Right lobe of liver (tissue), 6 donors: ENCODE measurements at regions not wholly inside any gene's neighbourhood (a gene's known extent, or its start where the extent isn't known, plus 50 kb on each side); places are given as distances from the start of the nearest gene placed in this dataset.
"Not testable (repeated sequence)": the region's sequence is repeated elsewhere in the genome, so short reads cannot be mapped to it uniquely, and the experiment has no call there.

Experiments used
- ATAC-seq, 4 donors: fragments of 200-7000 bp; cut with Tn5 transposase; one replicate each; pipeline ENCODE4 v1.9.1; 2020; ENCODE audit warnings: mild to moderate bottlenecking in 4 of 4, moderate library complexity in 4 of 4
- DNase-seq, 3 donors: peaks; one replicate each; pipeline ENCODE4 v3.0.0-alpha.2; 2020
- H3K27ac ChIP-seq, 3 donors: fragments of 200-600 bp; one replicate each; pipeline ENCODE4 v1.8.0; 2022
- H3K27me3 ChIP-seq, 2 donors: fragments of 200-600 bp; one replicate each; pipeline ENCODE4 v1.8.0; 2022
- H3K36me3 ChIP-seq, 4 donors: fragments of 200-600 bp; sonication (generic) in 1 of 4; one replicate each; pipeline versions ENCODE4 v1.5.1 to v1.8.0; 2017 to 2022; ENCODE audit warnings: control low read depth in 1 of 4
- H3K4me1 ChIP-seq, 4 donors: fragments of 200-600 bp; sonication (generic) in 1 of 4; one replicate each; pipeline versions ENCODE4 v1.5.1 to v1.8.0; 2017 to 2022; ENCODE audit warnings: control low read depth in 1 of 4
- H3K4me3 ChIP-seq, 3 donors: fragments of 200-600 bp; one replicate each; pipeline ENCODE4 v1.8.0; 2022
- H3K9me3 ChIP-seq, 4 donors: fragments of 200-600 bp; sonication (generic) in 1 of 4; one replicate each; pipeline versions ENCODE4 v1.5.1 to v1.8.0; 2017 to 2022; ENCODE audit warnings: control low read depth in 1 of 4
- POLR2A ChIP-seq: fragments of 450-650 bp; IDR thresholded peaks from one replicate; pipeline ENCODE4 v1.6.1; 2017; ENCODE audit warnings: antibody characterized with exemption, mild to moderate bottlenecking
- WGBS: methylation state at CpG from one replicate; pipeline ENCODE4 v1.1.6; 2018; ENCODE audit warnings: low coverage, low lambda C conversion rate; ENCODE audit not compliant: insufficient coverage; ENCODE audit errors: missing lambda C conversion rate; 5-methylcytosine and 5-hydroxymethylcytosine counted together
- intact Hi-C, 2 donors: fragments of 100-400 bp; cut with DNase I; formaldehyde crosslinking; loops; one replicate each; pipeline versions ENCODE4 v1.11.2 to v1.14.1; 2022
- TF ChIP-seq, protein P1 (sequence below), 4 donors: fragments of 200-600 bp in 3 of 4; fragments of 450-650 bp in 1 of 4; IDR thresholded peaks; one replicate each; pipeline versions ENCODE4 v1.5.1 to v1.8.0; 2016 to 2022; ENCODE audit warnings: antibody characterized with exemption in 4 of 4, mild to moderate bottlenecking in 2 of 4
- donor health status: DM: no; HTN: yes; CAD: no.
- donor health status: DM: no; HTN: no; CAD: no.
- donor health status: DM: no; HTN: no; CAD: no.
- donor health status: DM: no; HTN: yes; CAD: no.
- donor health status: DM: no; HTN: yes; CAD: no.

DNA sequence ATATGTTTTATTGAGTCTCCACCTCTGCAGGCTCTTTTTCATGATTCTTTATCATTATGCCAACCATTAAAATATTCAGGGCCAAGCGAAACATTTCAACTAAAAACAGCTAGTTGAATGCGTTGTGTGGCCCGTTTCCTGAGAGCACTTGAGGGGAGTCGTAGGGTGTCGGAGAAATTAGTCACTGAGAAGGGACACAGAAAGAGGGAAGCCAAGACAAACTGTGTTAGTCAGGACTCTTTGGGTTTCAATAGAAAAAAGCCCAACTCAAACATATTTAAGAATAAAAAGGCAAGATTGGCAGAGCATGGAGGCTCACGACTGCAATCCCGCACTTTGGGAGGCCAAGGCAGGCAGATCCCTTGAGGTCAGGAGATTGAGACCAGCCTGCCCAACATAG lies 58.9 kb downstream of the MAFB start:
- DNase-seq (no peak), ATAC-seq (no peak)
- intact Hi-C loops, result no loop called here
- no peaks in the 10 kb centered on the region for H3K27me3 ChIP-seq
- TF ChIP-seq, protein P1, sequence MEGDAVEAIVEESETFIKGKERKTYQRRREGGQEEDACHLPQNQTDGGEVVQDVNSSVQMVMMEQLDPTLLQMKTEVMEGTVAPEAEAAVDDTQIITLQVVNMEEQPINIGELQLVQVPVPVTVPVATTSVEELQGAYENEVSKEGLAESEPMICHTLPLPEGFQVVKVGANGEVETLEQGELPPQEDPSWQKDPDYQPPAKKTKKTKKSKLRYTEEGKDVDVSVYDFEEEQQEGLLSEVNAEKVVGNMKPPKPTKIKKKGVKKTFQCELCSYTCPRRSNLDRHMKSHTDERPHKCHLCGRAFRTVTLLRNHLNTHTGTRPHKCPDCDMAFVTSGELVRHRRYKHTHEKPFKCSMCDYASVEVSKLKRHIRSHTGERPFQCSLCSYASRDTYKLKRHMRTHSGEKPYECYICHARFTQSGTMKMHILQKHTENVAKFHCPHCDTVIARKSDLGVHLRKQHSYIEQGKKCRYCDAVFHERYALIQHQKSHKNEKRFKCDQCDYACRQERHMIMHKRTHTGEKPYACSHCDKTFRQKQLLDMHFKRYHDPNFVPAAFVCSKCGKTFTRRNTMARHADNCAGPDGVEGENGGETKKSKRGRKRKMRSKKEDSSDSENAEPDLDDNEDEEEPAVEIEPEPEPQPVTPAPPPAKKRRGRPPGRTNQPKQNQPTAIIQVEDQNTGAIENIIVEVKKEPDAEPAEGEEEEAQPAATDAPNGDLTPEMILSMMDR (IDR thresholded peaks at IDR 0.05), result no peak
- TF ChIP-seq POLR2A, result no peak
- 96% methylated on average over 7 of the region's 7 CpGs for WGBS
- no peaks in the 10 kb centered on the region for H3K36me3 ChIP-seq
- no peak overlapping the region for H3K4me3 ChIP-seq
- H3K4me1 ChIP-seq, result peaks cover 0 to 19% (median under 1%) of the 10 kb centered on the region in 4 donors
- H3K27ac ChIP-seq, result no peak overlapping the region
- H3K9me3 ChIP-seq, result no peaks in the 10 kb centered on the region

DNA sequence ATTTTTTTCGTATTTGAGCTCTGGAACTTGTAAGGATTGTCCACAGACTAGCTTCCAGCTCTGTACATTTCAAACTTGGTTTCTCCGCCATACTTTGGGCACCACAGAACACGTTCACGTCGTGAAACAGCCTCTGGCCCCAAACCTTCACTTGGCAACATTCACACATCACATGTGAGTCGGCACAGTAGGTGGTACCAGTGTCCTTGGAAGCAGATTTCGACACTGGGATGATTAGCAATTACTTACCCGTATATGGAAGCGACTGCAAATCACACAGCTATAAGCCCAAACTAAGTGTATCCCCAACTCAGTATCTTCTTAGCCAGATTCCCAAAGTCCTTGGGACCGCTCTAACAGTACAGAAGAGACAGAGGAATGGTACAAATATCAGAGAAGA lies 60.2 kb downstream of the MAFB start:
- H3K4me1 ChIP-seq, result peaks cover 0 to 11% (median 0%) of the 10 kb centered on the region in 4 donors
- ATAC-seq, result peak in 2 of 4 donors; percentile 69 to 81
- H3K27me3 ChIP-seq, result no peaks in the 10 kb centered on the region
- no peak for TF ChIP-seq POLR2A
- TF ChIP-seq, protein P1 (IDR thresholded peaks at IDR 0.05), result no peak
- H3K9me3 ChIP-seq, result no peaks in the 10 kb centered on the region
- H3K36me3 ChIP-seq, result no peaks in the 10 kb centered on the region
- H3K4me3 ChIP-seq, result no peak overlapping the region
- H3K27ac ChIP-seq, result no peak overlapping the region
- intact Hi-C loops, result no loop called here
- no peak for DNase-seq
- 30% methylated on average over 10 of the region's 10 CpGs for WGBS

DNA sequence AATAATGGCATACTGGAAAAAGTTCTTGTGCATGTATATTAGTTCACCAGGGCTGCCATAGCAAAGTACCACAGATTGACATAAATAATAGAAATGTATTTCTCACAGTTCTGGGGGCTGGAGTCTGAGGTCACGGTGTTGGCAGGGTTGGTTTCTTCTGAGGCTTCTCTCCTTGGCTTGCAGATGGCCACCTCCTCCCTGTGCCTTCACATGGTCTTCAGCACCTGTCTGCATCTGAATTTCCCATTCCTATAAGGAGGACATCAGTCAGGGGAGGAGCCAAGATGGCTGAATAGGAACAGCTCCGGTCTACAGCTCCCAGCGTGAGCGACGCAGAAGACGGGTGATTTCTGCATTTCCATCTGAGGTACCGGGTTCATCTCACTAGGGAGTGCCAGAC lies 70.0 kb downstream of the MAFB start:
- H3K4me1 ChIP-seq, intact Hi-C loops, H3K27ac ChIP-seq, H3K36me3 ChIP-seq, H3K4me3 ChIP-seq, H3K27me3 ChIP-seq, ATAC-seq, H3K9me3 ChIP-seq, DNase-seq: not testable (repeated sequence)
- WGBS, result 83% methylated on average over 1 of the region's 7 CpGs

DNA sequence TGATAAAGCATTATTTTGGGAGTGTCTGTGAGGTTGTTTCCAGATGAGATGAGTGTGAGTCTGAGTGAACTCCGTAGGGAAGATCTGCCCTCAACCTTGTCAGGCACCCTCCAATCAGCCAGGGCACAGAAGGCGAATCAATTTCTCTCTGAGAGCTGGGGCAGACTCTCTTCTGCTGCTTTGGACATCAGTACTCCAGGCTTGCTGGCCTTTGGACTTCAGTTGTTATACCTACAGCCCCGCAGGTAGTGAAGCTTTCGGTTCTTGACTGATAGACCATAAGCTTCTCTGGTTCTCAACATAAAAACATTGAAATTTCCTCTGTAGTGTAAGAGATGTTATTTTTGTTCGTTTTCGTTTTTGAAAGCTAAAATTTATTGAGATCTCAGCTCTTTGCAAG lies 71.4 kb downstream of the MAFB start:
- H3K4me1 ChIP-seq, result no peaks in the 10 kb centered on the region
- H3K27ac ChIP-seq, result no peak overlapping the region
- DNase-seq (no peak), ATAC-seq (peak; percentile 65 to 82 (median 78))
- no peak overlapping the region for H3K4me3 ChIP-seq
- H3K9me3 ChIP-seq, result no peaks in the 10 kb centered on the region
- intact Hi-C loops, result no loop called here
- H3K36me3 ChIP-seq, result no peaks in the 10 kb centered on the region
- H3K27me3 ChIP-seq, result no peaks in the 10 kb centered on the region
- TF ChIP-seq POLR2A, result no peak
- TF ChIP-seq, protein P1 (IDR thresholded peaks at IDR 0.05), result no peak
- WGBS, result 47% methylated on average over 5 of the region's 6 CpGs

DNA sequence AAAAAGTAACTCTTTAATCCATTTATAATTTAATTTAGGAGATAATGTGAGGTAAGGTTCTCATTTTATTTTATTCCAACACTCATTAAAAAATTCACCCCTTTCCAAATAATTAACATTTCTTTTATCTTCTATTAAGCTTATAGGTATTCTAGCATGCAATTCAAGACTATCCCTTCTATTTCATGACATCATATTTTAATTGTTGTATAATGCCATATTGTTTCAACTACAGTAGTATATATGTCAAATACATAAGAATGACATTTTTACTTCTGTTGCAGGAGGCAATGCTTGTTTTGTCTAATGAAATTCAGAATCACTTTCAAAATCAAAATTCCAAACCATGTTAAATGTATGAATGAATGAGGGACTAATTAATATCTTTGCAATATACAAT lies 76.2 kb downstream of the MAFB start:
- Histone ChIP-seq H3K36me3 (no peaks in the 10 kb centered on the region), H3K27ac (no peak overlapping the region), H3K4me3 (no peak overlapping the region), H3K4me1 (no peaks in the 10 kb centered on the region), H3K27me3 (no peaks in the 10 kb centered on the region), H3K9me3 (no peaks in the 10 kb centered on the region)
- no peak for TF ChIP-seq POLR2A
- TF ChIP-seq, protein P1 (IDR thresholded peaks at IDR 0.05), result no peak
- intact Hi-C loops, result no loop called here
- ATAC-seq (no peak), DNase-seq (no peak)
